GM18873 (cell line): ENCODE measurements at regions not wholly inside any gene's neighbourhood (a gene's known extent, or its start where the extent isn't known, plus 50 kb on each side); places are given as distances from the start of the nearest gene placed in this dataset.
"Not testable (repeated sequence)": the region's sequence is repeated elsewhere in the genome, so short reads cannot be mapped to it uniquely, and the experiment has no call there.

ENCODE experiments used
- ATAC-seq: cut with Tn5 transposase; IDR thresholded peaks from one replicate; pipeline ENCODE4 v1.9.1; 2021; ENCODE audit warnings: mild to moderate bottlenecking, moderate library complexity, moderate number of reproducible peaks; ENCODE audit not compliant: unreplicated experiment, low FRiP score

GRCh38 chr5:2537378-2538145 is 213.9 kb downstream of the IRX2 start:
- no peak for ATAC-seq

GRCh38 chr5:2536632-2537377 is 214.7 kb downstream of the IRX2 start:
- no peak for ATAC-seq

DNA sequence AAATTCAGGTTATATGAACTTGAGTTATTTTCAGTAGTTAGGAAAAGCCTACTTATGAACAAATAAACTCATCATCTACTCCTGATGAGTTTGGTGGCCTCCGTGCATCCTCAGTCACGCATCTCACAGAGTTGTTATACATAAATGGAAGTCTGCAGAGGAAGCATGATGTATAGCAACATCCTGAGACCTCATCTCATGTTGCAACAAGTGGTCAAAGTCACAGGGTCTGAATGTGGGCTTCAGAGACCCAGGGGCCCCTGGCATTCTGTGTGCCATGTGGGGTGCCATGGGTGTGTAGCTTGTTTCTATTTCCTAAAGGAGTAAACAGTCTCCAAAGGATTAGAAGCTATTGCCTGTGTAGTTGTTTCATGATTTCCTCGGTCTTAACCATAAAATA is 216.5 kb downstream of the IRX2 start:
- no peak for ATAC-seq

DNA sequence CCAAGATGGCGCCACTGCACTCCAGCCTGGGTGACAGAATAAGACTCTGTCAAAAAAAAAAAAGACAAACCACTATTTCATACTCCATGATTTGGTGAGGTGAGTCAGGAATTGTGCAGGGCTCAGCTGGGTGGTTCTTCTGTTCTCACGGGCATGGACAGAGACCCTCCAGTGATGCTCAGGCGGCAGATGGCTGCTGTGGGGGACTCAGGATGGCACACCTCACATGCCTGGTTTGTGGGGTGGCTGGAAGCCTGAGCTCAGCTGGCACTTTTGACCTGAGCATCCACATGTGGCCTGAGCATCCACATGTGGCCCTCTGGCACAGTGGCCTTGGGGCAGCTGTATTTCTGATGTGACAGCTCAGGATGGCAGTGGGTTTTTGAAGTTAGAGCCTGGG is 217.2 kb downstream of the IRX2 start:
- no peak for ATAC-seq

GRCh38 chr5:2533848-2534247 is 217.6 kb downstream of the IRX2 start:
- ATAC-seq, result not testable (repeated sequence)

- no peak for ATAC-seq
Observed at GRCh38 chr5:2532809-2533208, 218.7 kb downstream of the IRX2 start.

- no peak for ATAC-seq
Observed at GRCh38 chr5:2531318-2531717, 220.2 kb downstream of the IRX2 start.

GRCh38 chr5:2530609-2531008 is 220.9 kb downstream of the IRX2 start:
- no peak for ATAC-seq

GRCh38 chr5:2529371-2530092 is 221.9 kb downstream of the IRX2 start:
- ATAC-seq, result no peak

DNA sequence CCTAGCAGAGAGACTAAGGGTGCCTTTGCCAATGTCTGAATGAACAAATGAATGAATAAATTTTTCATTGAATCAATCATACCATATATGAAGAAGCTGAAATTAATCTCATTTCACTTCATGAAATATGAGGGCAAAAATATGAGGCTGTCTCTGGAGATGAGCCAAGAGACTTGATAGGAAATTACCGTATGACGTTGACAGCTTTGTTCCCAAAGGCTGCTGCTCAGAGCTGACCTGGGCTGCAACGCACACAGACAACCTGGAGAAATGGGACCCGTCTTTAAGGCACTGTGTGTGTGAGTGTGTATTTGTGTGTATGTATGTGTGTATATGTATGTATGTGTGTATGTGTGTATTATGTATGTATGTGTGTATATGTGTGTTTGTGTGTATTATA is 226.1 kb downstream of the IRX2 start:
- no peak for ATAC-seq

- ATAC-seq, result no peak
Observed at GRCh38 chr5:2524620-2525019, 226.9 kb downstream of the IRX2 start.

GRCh38 chr5:2523180-2523579 is 228.3 kb downstream of the IRX2 start:
- ATAC-seq, result no peak

DNA sequence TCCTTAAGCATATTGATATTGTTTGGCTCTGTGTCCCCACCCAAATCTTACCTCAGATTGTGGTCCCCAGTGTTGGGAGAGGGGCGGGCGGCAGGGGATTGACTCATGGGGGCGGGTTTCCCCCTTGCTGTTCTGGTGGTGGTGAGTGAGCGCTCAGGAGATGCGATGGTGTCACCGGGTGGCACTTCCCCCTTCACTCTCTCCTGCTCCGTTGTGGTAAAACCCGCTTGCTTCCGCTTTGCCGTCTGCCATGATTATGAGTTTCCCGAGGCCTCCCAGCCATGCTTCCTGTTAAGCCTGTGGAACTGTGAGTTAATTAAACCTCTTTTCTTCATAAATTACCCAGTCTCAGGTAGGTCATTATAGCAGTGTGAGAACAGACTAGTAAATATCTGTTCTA is 229.1 kb downstream of the IRX2 start:
- ATAC-seq, result no peak

DNA sequence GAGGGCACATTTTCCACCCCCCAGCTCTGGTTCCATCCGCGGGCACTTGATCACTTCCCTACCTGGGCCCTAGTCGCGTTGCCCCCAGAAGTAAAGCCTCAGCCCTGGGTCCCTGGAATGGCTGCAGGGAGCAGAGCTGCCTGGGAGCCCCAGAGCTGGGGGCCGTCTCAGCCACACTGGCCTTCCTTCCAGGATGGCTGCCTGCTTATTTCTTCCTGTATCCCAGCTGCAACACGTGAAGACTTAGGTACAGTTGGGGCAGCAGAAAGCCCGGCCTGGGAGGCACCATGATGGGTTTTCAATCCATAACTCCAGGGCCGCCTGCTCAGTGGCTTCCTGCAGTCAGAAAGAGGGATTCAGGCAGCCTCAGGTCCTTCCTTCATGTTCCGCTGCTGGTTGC is 232.3 kb downstream of the IRX2 start:
- ATAC-seq, result no peak

DNA sequence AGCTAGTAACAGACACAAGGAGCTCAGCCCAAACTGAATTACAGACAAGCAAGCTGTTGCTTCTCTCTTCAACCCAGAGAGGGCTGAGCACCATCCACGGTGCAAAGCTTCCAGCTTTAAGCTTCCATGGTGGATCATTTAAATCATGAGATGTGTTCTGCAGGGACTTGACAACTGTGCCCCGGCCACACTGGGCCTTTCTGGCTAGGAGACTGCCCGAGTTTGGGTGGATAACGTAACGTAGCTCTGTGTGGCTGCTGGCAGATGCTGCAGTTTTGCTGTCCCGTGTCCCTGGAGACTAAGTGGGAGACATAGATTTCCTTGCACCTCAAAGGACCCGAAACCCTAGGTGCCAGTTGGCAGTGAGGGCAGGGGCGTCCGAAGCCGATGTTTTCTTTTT is 234.0 kb downstream of the IRX2 start:
- ATAC-seq, result no peak

DNA sequence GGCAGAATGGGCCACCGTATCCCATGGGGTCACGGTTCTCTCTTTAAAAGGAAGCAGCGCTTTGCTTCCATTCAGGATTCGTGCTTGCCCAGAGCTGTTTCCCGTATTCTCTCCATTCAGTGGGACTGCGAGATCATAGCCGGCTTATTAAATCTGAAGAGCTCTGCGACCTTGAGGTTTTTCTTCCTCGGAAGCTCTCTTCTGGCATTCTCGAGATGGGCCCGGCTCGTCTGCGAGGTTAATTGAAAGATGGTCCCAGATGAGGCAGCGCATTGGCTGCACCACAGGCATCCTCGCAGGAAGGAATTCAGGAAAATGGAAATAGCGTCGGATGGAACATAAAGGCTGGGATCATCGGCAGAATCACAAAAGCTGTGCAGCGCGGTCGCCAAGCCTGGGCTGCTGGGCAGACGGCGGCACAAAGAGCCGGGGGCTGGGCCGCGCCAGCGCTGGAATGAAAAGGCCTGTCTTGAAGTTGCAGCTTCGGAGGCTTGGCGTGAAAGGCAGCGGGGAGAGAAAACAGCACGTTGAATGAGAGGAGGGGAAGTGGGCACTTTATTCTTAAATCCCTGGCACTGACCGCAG is 236.2 kb downstream of the IRX2 start:
- ATAC-seq, result no peak

DNA sequence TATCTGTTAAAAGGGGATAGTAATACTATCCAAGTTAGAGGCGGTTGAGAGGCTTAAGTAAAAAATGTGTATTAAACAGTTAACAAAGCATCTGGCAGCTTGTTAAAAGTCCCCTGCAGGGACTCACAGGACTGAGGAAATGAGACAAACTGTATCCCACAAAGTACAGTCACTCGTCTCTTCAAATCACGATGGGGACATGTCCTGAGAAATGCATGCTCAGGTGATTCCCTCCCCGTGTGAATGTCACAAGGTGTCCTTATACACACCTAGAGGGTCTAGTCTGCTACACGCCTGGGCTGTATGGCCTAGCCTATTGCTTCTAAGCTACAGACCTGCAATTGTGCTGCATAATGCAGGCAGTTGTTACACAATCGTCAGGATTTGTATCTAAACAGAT is 237.0 kb downstream of the IRX2 start:
- ATAC-seq, result no peak

DNA sequence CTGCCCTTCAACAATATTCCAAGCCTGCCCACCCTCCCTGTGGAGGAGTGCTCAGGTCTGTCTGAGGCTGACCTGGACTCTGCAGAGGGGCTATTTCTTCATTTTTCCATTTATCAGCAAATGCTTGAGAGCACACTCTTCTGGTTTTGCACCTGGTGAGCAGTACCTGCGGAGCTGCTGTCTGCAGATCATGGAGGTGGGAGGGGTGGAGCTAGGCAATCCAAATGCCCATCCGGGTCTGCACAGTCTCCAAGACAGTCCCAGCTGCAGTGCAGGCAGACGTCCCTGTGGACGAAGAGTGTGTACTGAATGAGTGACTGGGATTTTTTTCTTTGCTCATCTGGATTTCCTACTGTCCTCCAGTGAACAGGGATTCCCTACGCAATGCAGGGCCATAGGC is 239.8 kb downstream of the IRX2 start:
- no peak for ATAC-seq

DNA sequence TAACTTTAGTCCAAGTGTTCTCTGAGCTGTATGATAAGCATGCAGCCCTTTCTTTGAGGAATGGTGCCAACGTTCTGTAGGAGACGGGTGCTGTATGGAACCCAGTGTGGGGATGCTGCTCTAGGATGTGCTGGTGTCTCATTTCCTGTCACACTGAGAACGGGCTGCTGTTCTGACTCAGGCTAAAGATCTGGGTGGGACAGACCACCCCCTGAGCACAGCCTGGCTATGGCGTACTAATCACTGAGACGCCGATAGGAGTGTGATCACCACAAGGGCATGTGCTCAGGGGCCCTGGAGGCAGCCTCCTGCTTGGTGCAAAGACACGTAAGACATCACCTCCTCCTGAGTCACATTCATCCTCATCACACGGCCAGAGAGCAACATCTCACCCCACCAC is 240.4 kb downstream of the IRX2 start:
- ATAC-seq, result no peak

DNA sequence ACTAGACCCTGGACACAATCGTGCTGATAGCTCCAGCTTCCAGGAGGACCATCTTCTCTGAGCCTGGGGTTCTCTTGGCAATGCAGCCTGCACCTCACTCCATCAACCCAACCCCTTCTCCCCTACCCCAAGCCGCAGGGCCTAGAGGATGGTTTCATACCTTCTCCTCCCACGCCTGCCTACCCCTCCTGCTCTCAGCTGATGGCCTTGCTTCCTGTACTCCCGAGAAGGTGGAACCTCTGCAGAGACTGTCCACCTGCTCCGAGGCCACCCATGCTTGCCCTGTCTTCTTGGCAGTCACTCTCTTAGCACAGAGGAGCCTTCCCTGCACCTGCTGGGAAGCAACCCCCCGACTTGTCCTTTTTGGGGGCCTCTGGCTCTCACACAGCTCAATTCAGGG is 241.9 kb downstream of the IRX2 start:
- ATAC-seq, result no peak

- ATAC-seq, result no peak
Observed at GRCh38 chr5:2508514-2508913, 243.0 kb downstream of the IRX2 start.
